Stromal cell of bone marrow (primary cell): ENCODE measurements at regions not wholly inside any gene's neighbourhood (a gene's known extent, or its start where the extent isn't known, plus 50 kb on each side); places are given as distances from the start of the nearest gene placed in this dataset.
"Not testable (repeated sequence)": the region's sequence is repeated elsewhere in the genome, so short reads cannot be mapped to it uniquely, and the experiment has no call there.

ENCODE experiments used
- DNase-seq: peaks from one replicate; pipeline ENCODE4 v3.0.0-alpha.2; 2012; ENCODE audit warnings: low read depth

GRCh38 chr7:16369855-16370254, 51.5 kb downstream of the CRPPA start:
- no peak for DNase-seq

GRCh38 chr7:16369309-16369708, 52.0 kb downstream of the CRPPA start:
- not testable (repeated sequence) for DNase-seq

GRCh38 chr7:16368885-16369284, 52.5 kb downstream of the CRPPA start:
- no peak for DNase-seq

- DNase-seq = no peak
These were observed 54.2 kb downstream of the CRPPA start for GRCh38 chr7:16367115-16367514.

- DNase-seq = no peak
These were observed 55.4 kb downstream of the CRPPA start for GRCh38 chr7:16365952-16366351.

- no peak for DNase-seq
These were observed 56.2 kb downstream of the CRPPA start for GRCh38 chr7:16365177-16365576.

GRCh38 chr7:16359216-16359615, 62.1 kb downstream of the CRPPA start:
- DNase-seq = no peak

GRCh38 chr7:16357921-16358320, 63.4 kb downstream of the CRPPA start:
- no peak for DNase-seq

GRCh38 chr7:16357474-16357873, 63.9 kb downstream of the CRPPA start:
- no peak for DNase-seq

- no peak for DNase-seq
These were observed 64.9 kb downstream of the CRPPA start for GRCh38 chr7:16356301-16356958.

GRCh38 chr7:16354573-16354972, 66.8 kb downstream of the CRPPA start:
- no peak for DNase-seq

GRCh38 chr7:16353226-16353625, 68.1 kb downstream of the CRPPA start:
- DNase-seq = no peak

- DNase-seq = no peak
These were observed 70.7 kb downstream of the CRPPA start for GRCh38 chr7:16350634-16351033.

- DNase-seq = no peak
These were observed 73.1 kb downstream of the CRPPA start for GRCh38 chr7:16348251-16348650.

GRCh38 chr7:16347827-16348192, 73.5 kb downstream of the CRPPA start:
- no peak for DNase-seq

- no peak for DNase-seq
These were observed 74.1 kb downstream of the CRPPA start for GRCh38 chr7:16347066-16347826.

GRCh38 chr7:16345979-16346958, 75.1 kb downstream of the CRPPA start:
- DNase-seq = no peak

GRCh38 chr7:16344927-16345326, 76.4 kb downstream of the CRPPA start:
- DNase-seq = no peak

- no peak for DNase-seq
These were observed 77.7 kb downstream of the CRPPA start for GRCh38 chr7:16343612-16344011.

- no peak for DNase-seq
These were observed 83.3 kb downstream of the CRPPA start for GRCh38 chr7:16338065-16338464.

- no peak for DNase-seq
These were observed 95.2 kb downstream of the CRPPA start for GRCh38 chr7:16326106-16326505.

GRCh38 chr7:16323313-16323712, 98.0 kb downstream of the CRPPA start:
- no peak for DNase-seq
